SK-N-SH treated with all-trans-retinoic acid at 6 μM for 48 hours (cell line): ENCODE measurements at regions not wholly inside any gene's neighbourhood (a gene's known extent, or its start where the extent isn't known, plus 50 kb on each side); places are given as distances from the start of the nearest gene placed in this dataset.

Experiments
- ARNTL ChIP-seq: fragments of 450-650 bp; formaldehyde crosslinking; IDR thresholded peaks from 2 replicates; pipeline ENCODE4 v1.5.0; 2020; ENCODE audit warnings: low read depth, mild to moderate bottlenecking, moderate library complexity, borderline replicate concordance
- CREB5 ChIP-seq: fragments of 250-450 bp; sonication (Bioruptor Pico); IDR thresholded peaks from 2 replicates; pipeline ENCODE4 v1.5.1; 2020; ENCODE audit warnings: low read depth, mild to moderate bottlenecking, moderate library complexity
- GLIS3 ChIP-seq: fragments of 250-450 bp; sonication (Bioruptor Pico); IDR thresholded peaks from 2 replicates; pipeline ENCODE4 v1.5.0; 2020; ENCODE audit warnings: mild to moderate bottlenecking, moderate library complexity
- PATZ1 ChIP-seq: fragments of 250-450 bp; sonication (Bioruptor Pico); IDR thresholded peaks from 2 replicates; pipeline ENCODE4 v1.8.0; 2020; ENCODE audit warnings: mild to moderate bottlenecking, moderate library complexity, borderline replicate concordance
- TCF4 ChIP-seq: fragments of 250-450 bp; sonication (Bioruptor Pico); IDR thresholded peaks from 2 replicates; pipeline ENCODE4 v1.8.0; 2021; ENCODE audit warnings: mild to moderate bottlenecking, moderate library complexity, borderline replicate concordance
- TOX ChIP-seq: fragments of 250-450 bp; sonication (Bioruptor Pico); IDR thresholded peaks from 2 replicates; pipeline ENCODE4 v1.8.0; 2021; ENCODE audit warnings: mild to moderate bottlenecking, moderate library complexity, borderline replicate concordance
- ZFP30 ChIP-seq: fragments of 450-650 bp; formaldehyde crosslinking; IDR thresholded peaks from 2 replicates; pipeline ENCODE4 v1.5.0; 2022; ENCODE audit warnings: mild to moderate bottlenecking, moderate library complexity
- ZNF70 ChIP-seq: fragments of 450-650 bp; formaldehyde crosslinking; IDR thresholded peaks from 2 replicates; pipeline ENCODE4 v1.5.0; 2020; ENCODE audit warnings: mild to moderate bottlenecking, moderate library complexity
- ZNF8 ChIP-seq: fragments of 450-650 bp; formaldehyde crosslinking; IDR thresholded peaks from 2 replicates; pipeline ENCODE4 v1.5.0; 2020; ENCODE audit warnings: mild to moderate bottlenecking, moderate library complexity

- no peak for TF ChIP-seq ZFP30 (CRISPR knock-in tag)
- TF ChIP-seq TCF4 (CRISPR knock-in tag) = no peak
- TF ChIP-seq PATZ1 = no peak
- no peak for TF ChIP-seq ZNF70
- TF ChIP-seq TOX (CRISPR knock-in tag) = no peak
- no peak for TF ChIP-seq CREB5 (CRISPR knock-in tag)
- no peak for TF ChIP-seq ARNTL
- TF ChIP-seq ZNF8 (CRISPR knock-in tag) = no peak
- TF ChIP-seq GLIS3 (CRISPR knock-in tag) = no peak
These were observed 110.1 kb downstream of the GPR63 start for GRCh38 chr6:96727144-96727543.
